HG02623 (cell line): ENCODE measurements at regions not wholly inside any gene's neighbourhood (a gene's known extent, or its start where the extent isn't known, plus 50 kb on each side); places are given as distances from the start of the nearest gene placed in this dataset.
"Not testable (repeated sequence)": the region's sequence is repeated elsewhere in the genome, so short reads cannot be mapped to it uniquely, and the experiment has no call there.

Source experiments
- ATAC-seq: cut with Tn5 transposase; IDR thresholded peaks from one replicate; pipeline ENCODE4 v1.9.1; 2021; ENCODE audit warnings: moderate library complexity; ENCODE audit not compliant: unreplicated experiment

DNA sequence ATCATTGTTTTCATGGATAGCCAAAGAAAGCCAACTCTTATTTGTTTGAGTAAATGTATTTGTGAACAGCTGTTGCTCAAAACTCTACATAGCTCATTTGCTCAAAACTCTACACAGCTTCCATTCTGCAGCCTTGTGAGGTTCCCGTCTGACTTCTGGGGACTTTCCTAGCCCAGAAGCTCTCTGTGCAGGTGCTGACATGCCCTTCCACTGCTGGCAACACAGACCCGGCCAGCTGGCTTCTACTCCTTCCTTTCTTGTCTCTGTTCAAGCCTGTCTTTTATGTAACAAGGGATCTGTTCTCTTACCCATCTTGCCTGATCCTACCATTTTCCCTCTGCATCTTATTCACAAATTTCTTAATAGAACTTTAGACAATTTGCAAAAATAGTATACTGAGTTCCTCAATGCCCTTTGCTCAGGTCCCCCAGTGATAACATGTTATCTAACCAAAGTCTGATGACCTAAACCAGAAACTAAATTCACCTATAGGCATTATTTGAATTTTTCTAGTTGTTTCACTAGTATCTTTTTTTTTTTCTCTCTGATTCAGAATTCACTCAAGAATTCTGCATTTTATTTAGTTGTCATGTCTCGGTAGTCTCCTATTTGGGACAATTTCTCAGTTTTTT, 556.5 kb upstream of the SEMA6A start:
- ATAC-seq: peak; percentile 96

DNA sequence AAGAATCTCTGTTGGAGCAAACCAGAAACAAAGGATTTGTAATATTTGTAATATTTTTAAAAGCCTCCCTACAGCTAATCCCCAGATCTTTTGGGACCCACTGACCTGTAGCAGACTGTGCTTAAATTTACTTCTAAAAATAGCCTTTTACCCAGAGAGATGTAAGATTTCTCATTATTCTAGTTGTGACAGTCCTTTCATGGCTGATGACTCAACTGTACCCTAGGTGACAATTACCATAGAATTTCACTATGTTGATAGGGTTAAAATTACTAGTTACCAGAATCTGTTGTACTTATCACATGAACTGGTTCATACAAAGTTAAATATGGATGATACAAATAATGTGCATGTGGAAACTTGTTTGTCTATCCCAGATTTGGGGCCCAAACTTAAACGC, 543.9 kb upstream of the SEMA6A start:
- ATAC-seq: no peak

DNA sequence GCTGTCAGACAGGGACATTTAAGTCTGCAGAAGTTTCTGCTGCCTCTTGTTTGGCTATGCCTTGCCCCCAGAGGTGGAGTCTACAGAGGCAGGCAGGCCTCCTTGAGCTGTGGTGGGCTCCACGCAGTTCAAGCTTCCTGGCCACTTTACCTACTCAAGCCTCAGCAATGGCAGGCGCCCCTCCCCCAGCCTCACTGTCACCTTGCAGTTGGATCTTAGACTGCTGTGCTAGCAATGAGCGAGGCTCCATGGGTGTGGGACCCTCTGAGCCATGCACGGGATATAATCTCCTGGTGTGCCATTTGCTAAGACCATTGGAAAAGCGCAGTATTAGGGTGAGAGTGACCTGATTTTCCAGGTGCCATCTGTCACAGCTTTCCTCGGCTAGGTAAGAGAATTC, 542.7 kb upstream of the SEMA6A start:
- not testable (repeated sequence) for ATAC-seq

DNA sequence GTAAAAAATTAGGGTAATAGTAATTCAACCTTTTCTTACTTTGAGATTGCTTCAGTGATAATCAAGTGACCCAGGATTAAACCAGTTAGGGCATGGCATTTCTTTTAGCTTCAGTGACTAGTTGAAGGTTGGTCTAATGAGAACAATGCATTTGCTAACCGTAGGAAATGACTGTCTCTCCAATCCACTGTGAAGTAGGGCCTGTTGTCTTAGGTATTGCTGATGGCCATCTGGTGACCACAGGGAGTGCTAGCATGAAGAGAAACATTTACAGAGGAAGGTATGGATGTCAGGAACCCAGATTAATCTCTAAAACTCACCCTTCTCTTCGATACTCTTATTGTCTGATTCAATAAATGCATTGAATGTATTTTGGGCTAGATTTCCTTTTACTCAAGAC, 535.9 kb upstream of the SEMA6A start:
- ATAC-seq: no peak

DNA sequence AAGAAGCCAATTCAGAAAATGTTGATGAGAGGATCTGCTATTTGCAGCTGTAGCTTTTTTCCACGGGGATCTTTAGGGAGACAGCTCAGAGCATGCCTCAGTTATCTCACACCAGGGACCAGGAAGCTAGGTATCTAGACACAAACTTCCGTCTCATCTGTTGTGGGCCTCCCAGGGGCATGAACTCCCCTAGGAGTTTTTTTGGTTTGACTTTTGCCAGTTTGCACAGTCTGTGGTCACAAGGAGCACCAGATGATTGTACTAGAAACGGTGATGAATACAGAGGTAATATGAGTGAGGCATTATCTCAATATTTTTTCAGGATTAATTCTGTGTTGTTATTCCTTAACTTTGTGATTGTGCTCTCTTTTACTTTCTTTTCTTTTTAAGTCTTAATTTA, 533.2 kb upstream of the SEMA6A start:
- no peak for ATAC-seq

DNA sequence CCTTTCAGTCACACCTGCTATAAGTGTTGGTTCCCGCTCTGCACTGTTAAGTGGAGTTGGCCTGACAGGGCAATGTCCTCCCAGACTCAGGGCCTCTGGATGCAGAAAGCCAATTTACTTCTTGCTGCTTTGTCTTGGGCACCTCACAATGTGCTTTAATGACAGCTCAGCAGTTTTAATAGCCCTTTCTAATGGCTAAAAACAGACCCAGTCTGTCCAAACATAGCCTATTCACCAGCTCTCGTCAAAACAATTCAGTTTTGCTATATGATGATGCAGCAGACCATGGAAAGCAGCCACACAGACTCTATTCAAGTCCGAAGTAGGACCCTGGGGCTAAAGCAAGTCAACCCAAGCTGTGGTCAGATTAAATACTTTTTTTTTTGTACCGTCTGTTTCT, 529.1 kb upstream of the SEMA6A start:
- no peak for ATAC-seq

DNA sequence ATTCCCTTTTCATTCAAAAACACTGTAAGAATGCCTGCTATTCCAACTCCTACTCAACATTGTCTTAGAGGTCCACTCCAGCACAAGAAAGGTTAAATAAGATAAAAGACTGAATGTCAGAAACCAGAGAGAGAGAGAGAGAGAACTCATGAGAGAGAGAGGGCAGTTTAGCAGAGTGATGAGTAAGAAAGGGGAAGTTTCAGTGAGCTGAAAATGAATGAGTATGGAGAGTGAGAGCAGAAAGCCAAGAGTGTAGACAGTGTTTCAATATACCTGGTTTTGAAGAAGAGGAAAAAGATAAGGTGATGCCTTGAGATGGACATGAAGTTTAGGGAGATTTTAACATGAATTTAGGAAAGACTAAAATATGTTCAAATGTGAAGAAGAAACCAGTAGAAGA, 528.0 kb upstream of the SEMA6A start:
- ATAC-seq: no peak

DNA sequence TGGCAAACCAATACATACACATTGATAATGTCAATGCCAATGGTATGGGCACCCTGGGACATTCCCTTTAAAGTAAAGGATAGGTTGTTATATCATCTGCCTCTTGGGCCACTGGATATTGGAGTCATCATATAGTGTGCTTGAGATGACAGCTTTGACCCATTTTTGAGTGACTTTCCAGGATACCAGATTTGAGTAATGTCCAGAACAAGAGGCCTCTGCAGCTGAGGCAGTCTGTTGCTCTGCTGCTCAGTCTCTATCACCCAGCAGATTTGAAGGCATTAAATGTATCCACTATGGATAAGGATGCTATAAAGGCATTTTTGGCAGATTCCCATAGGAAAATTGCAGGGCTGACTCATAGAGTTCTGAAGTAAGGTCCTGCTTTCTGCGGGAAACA, 525.6 kb upstream of the SEMA6A start:
- ATAC-seq: no peak

DNA sequence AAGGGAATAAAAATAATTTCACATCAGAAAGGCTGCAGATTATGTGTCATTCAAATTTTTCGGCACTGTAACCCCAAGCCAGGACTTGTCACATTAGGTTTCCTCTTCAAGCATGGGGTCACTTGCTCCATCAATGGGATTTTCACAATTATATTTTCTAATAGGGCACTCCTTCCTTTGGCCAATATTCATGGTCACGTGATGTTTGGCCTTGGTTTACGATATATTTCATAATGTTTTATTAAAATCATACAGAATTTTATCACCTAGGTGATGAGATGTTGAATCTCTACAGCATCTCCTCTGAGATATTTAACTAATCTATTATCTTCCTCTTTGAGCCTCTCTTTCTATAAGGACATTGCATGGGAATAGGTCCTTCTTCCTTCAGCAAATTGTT, 523.5 kb upstream of the SEMA6A start:
- no peak for ATAC-seq

DNA sequence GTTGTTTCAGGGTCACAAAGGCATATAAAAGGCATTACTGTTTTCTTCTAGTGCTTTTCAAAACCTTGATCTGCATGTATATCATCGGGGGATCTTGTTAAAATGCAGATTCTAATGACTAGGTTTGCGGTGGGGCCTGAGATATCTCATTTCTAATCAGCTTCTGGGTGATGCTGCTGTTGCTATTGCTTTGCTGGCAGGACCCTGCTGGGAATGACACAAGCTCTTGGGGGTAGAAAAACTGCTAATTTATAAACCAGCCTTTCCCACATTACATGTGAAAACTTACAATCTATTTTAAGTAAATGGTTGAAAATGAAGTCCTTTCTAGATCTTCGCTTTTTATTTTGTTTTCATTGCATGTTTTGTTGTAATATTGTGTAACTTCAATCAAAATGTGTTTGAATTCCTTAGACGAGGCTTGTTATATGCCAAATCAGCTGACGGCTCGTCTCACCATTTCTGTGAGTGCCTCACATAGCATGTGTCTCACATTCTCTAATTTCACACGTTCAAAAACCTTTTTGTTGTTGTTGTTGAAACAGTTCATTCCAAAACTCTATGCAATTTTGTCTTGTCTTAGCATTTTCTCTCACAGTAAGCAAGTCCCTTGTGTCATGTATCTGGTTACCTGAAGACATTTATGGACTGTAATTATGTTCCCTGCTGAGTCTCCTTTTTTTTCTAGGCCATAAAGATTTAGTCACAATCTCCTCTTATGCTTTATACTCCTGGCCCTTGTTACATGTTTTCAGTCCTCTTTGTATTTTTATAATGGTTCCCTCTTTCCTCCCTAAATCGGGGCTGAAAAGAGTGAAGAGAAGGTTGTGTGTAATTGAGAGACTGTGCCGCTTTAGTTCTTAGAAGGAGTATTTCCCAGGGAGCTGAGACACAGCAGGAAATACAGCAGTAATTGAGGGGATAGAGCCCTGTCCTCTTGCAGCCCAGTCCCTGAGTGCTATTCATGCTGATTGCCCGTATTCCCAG, 521.0 kb upstream of the SEMA6A start:
- no peak for ATAC-seq

DNA sequence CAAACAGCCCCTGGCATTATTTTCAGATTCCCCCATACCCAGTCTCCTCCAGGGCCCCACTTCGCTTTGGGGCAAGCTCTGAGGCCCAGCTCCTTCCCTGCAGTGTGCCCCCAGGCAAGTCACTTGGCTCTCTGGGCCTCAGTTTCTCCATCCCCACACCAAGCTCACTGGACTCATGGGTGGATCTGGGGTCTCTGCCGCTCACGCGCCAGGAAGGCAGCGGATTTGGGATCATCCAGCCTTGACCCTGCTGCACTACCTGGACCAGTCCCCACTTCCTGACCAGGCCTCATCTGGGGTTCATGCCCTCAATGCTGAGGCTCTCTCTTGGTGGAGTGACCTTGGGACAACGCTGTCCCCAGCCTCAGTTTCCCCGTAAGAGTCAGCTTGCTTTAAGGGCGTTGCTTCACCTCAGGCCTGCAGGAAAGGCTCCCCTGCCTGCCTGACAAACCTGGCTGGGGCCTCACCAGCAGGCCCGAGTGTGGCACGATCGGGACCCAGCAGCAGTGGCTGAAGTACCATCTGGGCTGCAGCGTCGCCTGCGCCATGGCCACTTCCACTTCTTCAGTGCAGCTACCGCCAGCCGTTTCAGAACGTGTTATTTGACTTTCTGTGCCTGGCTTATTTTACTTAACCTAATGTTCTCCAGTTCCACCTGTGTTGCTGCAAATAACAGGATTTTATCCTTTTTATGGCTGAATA, 519.6 kb upstream of the SEMA6A start:
- ATAC-seq: no peak

DNA sequence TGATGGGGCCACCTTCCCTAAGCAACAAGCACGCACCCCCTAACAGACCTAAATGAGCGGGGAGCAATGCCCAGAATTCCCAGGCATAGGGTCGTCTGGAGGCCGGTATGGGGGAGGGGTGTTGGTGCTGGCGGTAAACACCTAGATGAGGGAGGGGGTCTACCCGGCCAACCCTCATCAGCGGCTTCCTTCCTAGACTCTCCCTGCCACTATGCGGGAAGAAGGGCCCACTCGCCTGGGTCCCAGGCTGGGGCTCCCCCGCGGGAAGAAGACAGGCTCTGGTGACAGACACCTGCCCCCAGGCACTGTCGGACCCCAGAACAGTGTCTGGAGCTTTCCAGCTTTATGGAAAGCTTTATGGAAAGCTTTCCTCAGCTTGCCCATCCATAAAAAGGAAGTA, 519.0 kb upstream of the SEMA6A start:
- no peak for ATAC-seq

DNA sequence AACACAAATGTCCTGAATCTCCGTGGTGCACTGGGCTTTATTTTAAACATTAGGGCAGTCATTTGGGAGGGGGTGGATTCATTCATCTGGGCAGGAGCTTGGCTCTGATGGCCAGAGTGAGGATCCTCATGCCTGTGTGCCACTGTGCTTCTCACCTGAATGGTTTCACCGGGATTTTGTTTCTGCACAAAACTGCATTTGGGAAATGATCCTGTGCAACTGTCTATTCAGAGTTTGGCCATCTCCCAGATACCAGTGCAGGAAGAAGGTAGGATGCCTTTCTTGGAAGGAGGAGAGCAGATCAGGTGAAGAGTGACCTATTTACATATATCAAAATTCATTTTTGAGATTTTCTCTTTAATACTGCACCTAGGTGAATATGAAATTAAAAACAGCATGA, 514.4 kb upstream of the SEMA6A start:
- ATAC-seq: no peak

DNA sequence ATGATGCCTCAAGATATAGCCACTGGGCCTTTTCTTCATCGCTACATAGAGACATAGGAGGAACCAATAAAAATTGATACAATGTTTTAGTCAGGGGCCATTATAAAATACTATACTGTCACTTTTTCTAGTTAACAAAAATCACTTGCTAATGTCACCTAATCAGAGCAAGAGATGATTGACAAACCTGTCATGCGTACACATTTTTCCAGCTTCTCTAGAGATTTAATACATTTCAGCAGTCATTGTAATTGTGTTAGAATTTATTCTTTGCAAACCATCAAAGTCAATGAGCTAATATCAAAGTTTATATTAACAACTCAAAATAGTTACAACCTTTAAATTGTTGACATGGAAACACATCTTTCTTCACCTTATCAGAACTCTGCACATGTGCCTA, 513.6 kb upstream of the SEMA6A start:
- no peak for ATAC-seq

DNA sequence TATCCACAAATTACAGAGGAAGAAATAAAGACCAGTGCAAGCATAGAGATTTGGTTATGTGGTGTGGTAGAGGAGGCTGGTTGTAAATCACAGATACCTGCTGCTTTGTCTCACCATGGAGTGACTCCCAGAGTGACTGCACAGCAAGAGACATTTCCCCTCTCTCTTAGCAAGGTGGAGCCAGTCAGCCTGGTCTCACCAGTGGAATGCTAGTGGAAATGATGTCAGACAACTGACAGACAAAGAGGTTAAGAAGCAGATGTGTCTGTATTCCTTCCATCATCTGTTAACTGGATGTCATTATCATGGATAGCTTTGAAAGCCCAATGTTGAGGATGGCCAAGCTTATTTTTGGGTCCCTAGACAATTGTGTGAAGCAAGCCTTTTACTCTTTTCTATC, 509.4 kb upstream of the SEMA6A start:
- ATAC-seq: no peak

DNA sequence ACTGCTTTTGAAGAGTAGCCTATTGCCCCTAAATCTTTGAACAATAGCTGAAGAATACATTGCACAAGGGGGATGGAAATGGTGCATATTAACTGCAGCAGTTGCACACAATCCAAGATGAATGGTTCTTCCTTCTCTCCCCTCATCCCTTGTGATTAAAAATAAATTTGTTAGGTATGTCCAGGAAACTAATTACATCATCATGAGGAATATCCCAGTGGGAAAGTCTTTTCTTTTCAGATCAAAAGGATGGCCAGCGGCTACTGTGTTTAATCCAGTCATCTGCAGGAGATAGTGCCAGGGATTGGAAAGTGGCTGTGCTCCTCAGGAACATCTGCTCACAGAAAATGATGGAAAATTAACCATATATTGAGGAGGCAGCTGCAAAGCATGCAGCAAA, 508.4 kb upstream of the SEMA6A start:
- ATAC-seq: no peak

DNA sequence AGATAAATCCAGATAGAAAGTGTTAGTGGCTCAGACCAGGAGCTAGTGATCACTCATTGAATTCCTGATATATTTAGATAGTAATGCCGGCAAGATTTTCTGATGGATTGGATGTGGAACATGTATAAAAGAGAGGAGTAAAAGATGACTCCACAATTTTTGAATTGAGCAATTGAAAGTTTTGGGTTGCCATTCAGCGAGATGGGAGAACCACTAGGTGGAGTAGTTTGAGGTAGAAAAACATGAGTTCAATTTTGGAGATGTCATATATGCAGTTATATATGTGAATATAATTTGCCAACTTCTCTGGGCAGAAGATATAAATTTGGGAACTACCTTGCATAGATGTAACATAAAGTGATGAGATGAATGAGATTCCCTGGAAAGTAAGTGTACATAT, 502.5 kb upstream of the SEMA6A start:
- no peak for ATAC-seq

DNA sequence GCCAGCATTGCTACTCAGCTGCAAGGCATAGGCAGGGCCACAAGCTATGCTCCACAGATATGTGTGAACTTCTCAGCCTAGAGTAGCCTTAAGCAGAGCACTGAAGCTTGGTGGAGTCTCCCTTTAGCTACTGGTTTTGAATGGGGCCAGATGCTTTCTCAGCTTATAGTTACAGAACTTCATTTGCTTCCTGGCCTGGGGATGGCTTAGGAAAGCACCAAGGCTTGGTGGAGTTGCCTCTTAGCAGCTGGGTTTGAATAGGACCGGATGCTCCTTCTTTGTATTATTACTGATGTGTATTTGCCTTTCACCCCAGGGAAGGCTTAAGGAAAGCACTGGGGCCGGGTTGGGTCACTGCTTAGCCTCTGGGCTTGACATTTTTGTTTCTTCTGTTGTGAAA, 497.8 kb upstream of the SEMA6A start:
- no peak for ATAC-seq

DNA sequence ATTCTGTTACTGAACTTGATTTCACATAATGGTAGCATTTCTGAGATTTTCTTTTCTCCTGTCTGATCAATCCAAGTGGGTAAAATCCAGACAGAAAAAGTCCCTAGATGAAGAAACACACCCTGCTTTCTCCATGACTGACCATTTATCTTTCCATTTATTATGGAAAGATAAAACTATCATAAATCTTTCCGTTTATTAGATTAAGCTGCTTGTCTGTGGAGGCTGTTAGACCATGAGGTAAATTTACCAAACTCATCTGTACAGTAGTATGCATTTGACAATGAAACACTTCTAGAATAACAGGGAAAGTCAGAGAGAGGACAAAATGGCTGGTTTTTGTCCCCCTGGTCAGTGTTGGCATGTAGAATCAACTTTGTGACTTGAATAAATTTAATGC, 491.2 kb upstream of the SEMA6A start:
- ATAC-seq: no peak

DNA sequence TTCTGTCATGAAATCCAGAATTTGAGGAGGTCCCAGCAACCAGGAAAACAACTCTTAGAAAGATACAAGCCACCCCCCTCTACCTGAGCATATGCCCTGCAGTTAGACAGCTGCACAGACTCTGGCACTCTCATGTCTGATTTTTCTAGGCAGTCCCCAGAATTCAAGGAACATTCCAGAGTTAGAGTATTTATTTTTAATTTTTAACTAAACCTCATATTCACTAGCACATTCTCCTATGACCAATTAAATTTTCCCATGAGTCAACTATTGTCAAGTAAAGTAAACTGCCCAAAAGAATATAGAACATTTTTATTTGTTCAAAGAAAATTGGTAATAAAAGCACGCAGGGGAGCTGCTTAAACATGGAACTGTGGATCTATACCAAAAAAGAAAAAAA, 490.5 kb upstream of the SEMA6A start:
- ATAC-seq: no peak

DNA sequence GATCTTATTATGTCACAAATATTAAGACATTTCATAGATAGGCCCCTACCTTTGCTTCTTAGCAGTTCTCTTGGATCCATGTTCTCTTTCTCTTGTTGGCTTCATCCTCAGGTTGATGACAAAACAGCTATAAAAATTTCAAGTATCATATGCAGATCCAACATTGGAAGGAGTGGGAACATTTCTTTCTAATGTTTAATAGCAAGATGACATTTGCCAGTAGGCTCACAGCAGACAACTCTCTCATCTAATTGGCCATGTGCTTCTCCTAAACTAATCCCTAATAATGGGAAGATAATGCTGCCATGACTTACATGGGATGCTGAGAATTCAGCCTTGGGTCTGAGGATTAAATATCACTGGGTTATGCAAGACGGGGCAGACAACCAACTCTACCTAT, 485.5 kb upstream of the SEMA6A start:
- ATAC-seq: no peak

DNA sequence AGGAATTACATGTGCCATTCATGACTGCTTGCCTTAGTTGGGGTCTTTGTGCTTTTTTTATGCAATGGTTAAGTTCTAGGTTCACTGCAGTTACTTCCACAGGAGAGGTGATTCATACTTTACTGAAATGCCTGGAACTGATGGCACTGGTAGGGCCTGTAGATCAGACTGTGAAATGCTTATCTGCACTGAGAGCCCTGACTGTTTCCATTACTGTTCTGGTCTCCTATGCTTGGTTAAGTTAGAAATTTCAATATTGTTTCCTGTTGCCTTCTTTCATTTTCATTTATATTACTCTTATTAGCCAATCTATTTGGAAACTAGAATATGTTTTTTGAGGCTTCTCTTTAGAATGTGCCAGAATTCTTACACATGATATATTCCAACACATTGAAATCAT, 484.1 kb upstream of the SEMA6A start:
- ATAC-seq: no peak
